GM12878 (cell line): ENCODE measurements at regions not wholly inside any gene's neighbourhood (a gene's known extent, or its start where the extent isn't known, plus 50 kb on each side); places are given as distances from the start of the nearest gene placed in this dataset.

Experiments
- ATAC-seq: fragments of 200-7000 bp; cut with Tn5 transposase; 3 replicates; pipeline ENCODE4 v1.9.1; 2020; ENCODE audit warnings: mild to moderate bottlenecking, moderate library complexity
- BruUV-seq: library from RNA; stranded (reverse); fragments of 400-500 nt; replicated peaks from 2 replicates; lab custom pipeline; 2021; lab: Mats Ljungman, UMichigan
- CTCF ChIA-PET: fragments of 300-600 bp; sonication (Branson Sonifier 250); formaldehyde crosslinking; extraction: SDS; loops from one replicate; lab custom pipeline; 2021; ENCODE audit warnings: inconsistent platforms; lab: Yijun Ruan, JAX
- POLR2A ChIA-PET: fragments of 350-600 bp; formaldehyde crosslinking; extraction: SDS; loops from one replicate; lab custom pipeline; 2021; ENCODE audit warnings: inconsistent platforms; lab: Charles Lee
- RAD21 ChIA-PET: fragments of 300-600 bp; sonication (Branson Sonifier 250); formaldehyde crosslinking; loops from one replicate; lab custom pipeline; 2023; ENCODE audit warnings: antibody characterized with exemption; ENCODE audit not compliant: unreplicated experiment; lab: Charles Lee
- SMC1A ChIA-PET: fragments of 300-600 bp; sonication (Branson Sonifier 250); formaldehyde crosslinking; loops from one replicate; lab custom pipeline; 2023; ENCODE audit not compliant: unreplicated experiment, uncharacterized antibody; lab: Charles Lee
- DNase-seq: peaks from one replicate; pipeline ENCODE4 v3.0.0-alpha.2; 2011; ENCODE audit warnings: low read depth, low spot score
- FAIRE-seq: peaks from 3 replicates; lab custom pipeline; 2011; peaks lifted over from hg19 to GRCh38; lab: Jason Lieb, UNC
- H2AFZ ChIP-seq: 2 replicates; pipeline ENCODE4 v1.6.0; 2011; ENCODE audit warnings: low read depth, low read length, control low read depth; ENCODE audit not compliant: control insufficient read depth
- H3K27ac ChIP-seq: 2 replicates; pipeline ENCODE4 v1.5.1; 2011; ENCODE audit warnings: control low read depth; ENCODE audit not compliant: control insufficient read depth, insufficient read depth
- H3K27me3 ChIP-seq, 2 experiments: replicated peaks in 1 of 2; 2 replicates each; pipeline versions ENCODE4 v1.6.0 to v1.6.1; 2011; ENCODE audit warnings: low read length in 1 of 2; ENCODE audit not compliant: control insufficient read depth in 2 of 2, insufficient read depth in 2 of 2
- H3K36me3 ChIP-seq, 2 experiments: 2 replicates each; pipeline ENCODE4 v1.5.1; 2011; ENCODE audit warnings: low read length in 1 of 2; ENCODE audit not compliant: control insufficient read depth in 2 of 2, insufficient read depth in 2 of 2
- H3K4me1 ChIP-seq: 2 replicates; pipeline ENCODE4 v1.6.1; 2011; ENCODE audit warnings: mild to moderate bottlenecking, low read length, moderate library complexity, mixed read lengths; ENCODE audit not compliant: control insufficient read depth, insufficient read depth
- H3K4me2 ChIP-seq: 2 replicates; pipeline ENCODE4 v1.6.0; 2011; ENCODE audit warnings: control low read depth; ENCODE audit not compliant: control insufficient read depth, insufficient read depth
- H3K4me3 ChIP-seq: fragments of 200-600 bp; sonication (generic); 2 replicates; pipeline ENCODE4 v1.5.1; 2016
- H3K79me2 ChIP-seq: 2 replicates; pipeline ENCODE4 v1.6.0; 2011; ENCODE audit warnings: low read length; ENCODE audit not compliant: control insufficient read depth, insufficient read depth
- H3K9ac ChIP-seq: 2 replicates; pipeline ENCODE4 v1.8.0; 2011; ENCODE audit warnings: low read length, control low read depth, mixed read lengths; ENCODE audit not compliant: control insufficient read depth, insufficient read depth
- H3K9me3 ChIP-seq: replicated peaks from 3 replicates; pipeline ENCODE4 v1.5.1; 2011; ENCODE audit warnings: mild to moderate bottlenecking, low read length; ENCODE audit not compliant: control insufficient read depth, insufficient read depth
- H4K20me1 ChIP-seq: 2 replicates; pipeline ENCODE4 v1.6.0; 2011; ENCODE audit not compliant: control insufficient read depth, insufficient read depth
- BCL11A ChIP-seq: IDR thresholded peaks from 2 replicates; pipeline ENCODE4 v1.6.1; 2011; ENCODE audit warnings: low read depth, low read length
- E2F8 ChIP-seq: fragments of 450-650 bp; IDR thresholded peaks from 2 replicates; pipeline ENCODE4 v1.6.1; 2018; ENCODE audit warnings: mild to moderate bottlenecking, low read depth, moderate library complexity; ENCODE audit not compliant: partially characterized antibody
- GATAD2B ChIP-seq: fragments of 450-650 bp; conservative IDR thresholded peaks from 2 replicates; pipeline ENCODE4 v1.6.1; 2017; ENCODE audit warnings: low read depth, mild to moderate bottlenecking, moderate library complexity
- NFIC ChIP-seq: IDR thresholded peaks from 2 replicates; pipeline ENCODE4 v1.6.1; 2012; ENCODE audit warnings: low read depth, mild to moderate bottlenecking, inconsistent platforms, low read length, moderate library complexity
- NR2C1 ChIP-seq: fragments of 450-650 bp; IDR thresholded peaks from 2 replicates; pipeline ENCODE4 v1.6.1; 2017; ENCODE audit warnings: antibody characterized with exemption, mild to moderate bottlenecking, moderate library complexity
- RELA ChIP-seq: fragments of 450-650 bp; IDR thresholded peaks from 2 replicates; pipeline ENCODE4 v1.8.0; 2014; ENCODE audit warnings: borderline replicate concordance; ENCODE audit not compliant: partially characterized antibody
- SMC3 ChIP-seq: IDR thresholded peaks from 2 replicates; pipeline ENCODE4 v1.6.1; 2011; ENCODE audit warnings: low read length, improper control_type of control experiment, borderline replicate concordance
- TBL1XR1 ChIP-seq: IDR thresholded peaks from 2 replicates; pipeline ENCODE4 v1.6.1; 2012; ENCODE audit warnings: low read depth, low read length, improper control_type of control experiment
- TCF3 ChIP-seq: IDR thresholded peaks from 2 replicates; pipeline ENCODE4 v1.6.1; 2012; ENCODE audit warnings: low read depth, mild to moderate bottlenecking, low read length, borderline replicate concordance; ENCODE audit not compliant: insufficient read depth
- ZBED1 ChIP-seq: IDR thresholded peaks from 2 replicates; pipeline ENCODE4 v1.6.1; 2016; ENCODE audit warnings: borderline replicate concordance
- ZBTB33 ChIP-seq: fragments of 450-650 bp; IDR thresholded peaks from 2 replicates; pipeline ENCODE4 v1.6.1; 2017; ENCODE audit warnings: mild to moderate bottlenecking
- ZBTB40 ChIP-seq: fragments of 450-650 bp; IDR thresholded peaks from 2 replicates; pipeline ENCODE4 v1.6.1; 2016; ENCODE audit warnings: mild to moderate bottlenecking, moderate library complexity, borderline replicate concordance
- ZNF207 ChIP-seq: fragments of 450-650 bp; IDR thresholded peaks from 2 replicates; pipeline ENCODE4 v1.6.1; 2014; ENCODE audit warnings: antibody characterized with exemption, mild to moderate bottlenecking, borderline replicate concordance
- ZNF24 ChIP-seq: fragments of 450-650 bp; IDR thresholded peaks from 2 replicates; pipeline ENCODE4 v1.6.1; 2017; ENCODE audit warnings: antibody characterized with exemption, mild to moderate bottlenecking
- ZNF622 ChIP-seq: fragments of 450-650 bp; IDR thresholded peaks from 2 replicates; pipeline ENCODE4 v1.6.1; 2017; ENCODE audit warnings: mild to moderate bottlenecking, inconsistent platforms
- WGBS: methylation state at CpG from one replicate; pipeline ENCODE4 v1.1.6; 2016; ENCODE audit warnings: low lambda C conversion rate; ENCODE audit not compliant: insufficient replicate concordance, insufficient coverage; ENCODE audit errors: missing lambda C conversion rate; 5-methylcytosine and 5-hydroxymethylcytosine counted together
- in situ Hi-C: fragments of 300-500 bp; cut with MboI; formaldehyde crosslinking; loops from 9 replicates; pipeline ENCODE4 v1.14.3; 2018; ENCODE audit warnings: mixed read lengths
- intact Hi-C: fragments of 100-400 bp; cut with micrococcal nuclease; formaldehyde crosslinking; loops from one replicate; pipeline ENCODE4 v1.14.2; 2022; ENCODE audit not compliant: unreplicated experiment

DNA sequence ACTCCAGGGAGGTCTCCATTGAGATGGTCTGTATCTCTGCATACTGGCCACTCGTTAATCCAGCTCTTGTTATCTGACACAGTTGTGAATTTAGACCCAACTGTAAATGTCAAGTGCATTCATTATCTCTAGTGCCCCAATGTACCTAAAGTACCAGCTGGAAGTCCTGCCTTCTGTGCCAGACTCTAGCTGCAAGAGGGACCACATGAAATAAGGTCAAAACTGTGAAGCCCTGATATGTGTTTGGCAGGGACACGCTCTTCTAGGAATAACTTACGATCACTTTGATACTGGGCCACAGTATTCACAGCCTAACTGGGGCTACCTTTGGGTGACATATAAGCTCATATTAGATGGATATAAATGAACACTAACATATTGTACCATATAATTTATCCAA lies 268.5 kb downstream of the LRIG3 start:
- in situ Hi-C loops = no loop called here
- TF ChIP-seq NR2C1 (no peak), RELA (no peak), ZBTB33 (no peak), ZBED1 (no peak), ZNF207 (no peak), ZNF622 (no peak), BCL11A (no peak), ZNF24 (no peak), GATAD2B (no peak), E2F8 (no peak), SMC3 (no peak), NFIC (no peak), ZBTB40 (no peak), TBL1XR1 (no peak), TCF3 (no peak)

More for the DNA sequence above, 268.5 kb downstream of the LRIG3 start:
- ATAC-seq (no peak), DNase-seq (no peak), FAIRE-seq (no peak)
- Histone ChIP-seq H3K4me3 (no peak overlapping the region), H4K20me1 (no peaks in the 10 kb centered on the region), H3K27ac (no peak overlapping the region), H3K79me2 (no peaks in the 10 kb centered on the region), H3K36me3 (no peaks in the 10 kb centered on the region), H3K9ac (no peak overlapping the region), H3K4me1 (no peaks in the 10 kb centered on the region), H3K4me2 (no peak overlapping the region), H3K27me3 (no peaks in the 10 kb centered on the region; a peak in 1 of 4 replicates), H3K9me3 (no peaks in the 10 kb centered on the region), H2AFZ (no peak overlapping the region)
- intact Hi-C loops = no loop called here
- SMC1A ChIA-PET = no interaction called here
- CTCF ChIA-PET = no interaction called here
- RAD21 ChIA-PET = no interaction called here
- no TSS peak for BruUV-seq
- 32% methylated on average over 3 of the region's 3 CpGs for WGBS
- POLR2A ChIA-PET = no interaction called here
